HG03103 (cell line): ENCODE measurements at regions not wholly inside any gene's neighbourhood (a gene's known extent, or its start where the extent isn't known, plus 50 kb on each side); places are given as distances from the start of the nearest gene placed in this dataset.
"Not testable (repeated sequence)": the region's sequence is repeated elsewhere in the genome, so short reads cannot be mapped to it uniquely, and the experiment has no call there.

ENCODE experiments used
- ATAC-seq: cut with Tn5 transposase; IDR thresholded peaks from one replicate; pipeline ENCODE4 v1.9.1; 2021; ENCODE audit warnings: low read depth; ENCODE audit not compliant: unreplicated experiment

GRCh38 chr3:145904138-145904537 lies 256.8 kb downstream of the PLOD2 start:
- no peak for ATAC-seq

- ATAC-seq, result no peak
Observed at GRCh38 chr3:145906301-145906700, 254.7 kb downstream of the PLOD2 start.

GRCh38 chr3:145906755-145907154 lies 254.2 kb downstream of the PLOD2 start:
- ATAC-seq, result no peak

- no peak for ATAC-seq
Observed at GRCh38 chr3:145911016-145911415, 250.0 kb downstream of the PLOD2 start.

- no peak for ATAC-seq
Observed at GRCh38 chr3:145915787-145916186, 245.2 kb downstream of the PLOD2 start.

GRCh38 chr3:145927736-145928135 lies 233.2 kb downstream of the PLOD2 start:
- not testable (repeated sequence) for ATAC-seq

- no peak for ATAC-seq
Observed at GRCh38 chr3:145936971-145937370, 224.0 kb downstream of the PLOD2 start.

GRCh38 chr3:145939431-145939830 lies 221.6 kb downstream of the PLOD2 start:
- ATAC-seq, result no peak

GRCh38 chr3:145942052-145942451 lies 218.9 kb downstream of the PLOD2 start:
- no peak for ATAC-seq

- ATAC-seq, result no peak
Observed at GRCh38 chr3:145943952-145944351, 217.0 kb downstream of the PLOD2 start.

- ATAC-seq, result no peak
Observed at GRCh38 chr3:145951441-145951840, 209.5 kb downstream of the PLOD2 start.

- no peak for ATAC-seq
Observed at GRCh38 chr3:145952536-145952935, 208.4 kb downstream of the PLOD2 start.

GRCh38 chr3:145953316-145953715 lies 207.7 kb downstream of the PLOD2 start:
- ATAC-seq, result no peak

- ATAC-seq, result no peak
Observed at GRCh38 chr3:145959457-145960088, 201.4 kb downstream of the PLOD2 start.

GRCh38 chr3:145963111-145963510 lies 197.9 kb downstream of the PLOD2 start:
- no peak for ATAC-seq

- ATAC-seq, result no peak
Observed at GRCh38 chr3:145967043-145967442, 193.9 kb downstream of the PLOD2 start.

GRCh38 chr3:145971186-145971585 lies 189.8 kb downstream of the PLOD2 start:
- no peak for ATAC-seq

GRCh38 chr3:145972851-145973250 lies 188.1 kb downstream of the PLOD2 start:
- ATAC-seq, result no peak

GRCh38 chr3:145981056-145981455 lies 179.9 kb downstream of the PLOD2 start:
- ATAC-seq, result no peak

GRCh38 chr3:145983101-145983500 lies 177.9 kb downstream of the PLOD2 start:
- no peak for ATAC-seq
